ENCODE measurements at regions not wholly inside any gene's neighbourhood (a gene's known extent, or its start where the extent isn't known, plus 50 kb on each side); places are given as distances from the start of the nearest gene placed in this dataset.

DNA sequence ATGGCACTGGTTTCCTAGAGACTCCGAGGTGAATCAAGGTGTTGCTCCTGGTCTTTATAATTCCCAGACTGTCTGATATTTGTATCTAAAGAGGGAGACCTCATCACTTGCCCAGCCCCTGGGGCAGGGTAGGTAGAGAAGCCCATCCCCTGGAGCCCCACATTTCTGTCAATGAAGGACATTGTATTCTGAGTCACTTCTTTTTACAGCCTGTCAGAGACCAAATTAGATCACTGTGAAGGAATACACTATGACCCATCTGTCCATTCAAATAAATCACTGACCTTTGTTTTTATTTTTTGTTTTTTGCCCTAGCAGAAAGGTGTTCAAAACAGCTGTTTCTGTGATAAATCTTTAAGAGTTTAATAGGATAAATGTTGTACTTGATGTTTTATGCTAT lies 67.9 kb upstream of the ANO6 start:
- H3K4me3 ChIP-seq, result no peak overlapping the region
- H3K27me3 ChIP-seq, result no peaks in the 10 kb centered on the region
- no peaks in the 10 kb centered on the region for H3K36me3 ChIP-seq
- no peak for TF ChIP-seq CTCF (IDR thresholded peaks at IDR 0.05)
- DNase-seq, result no peak
- no peaks in the 10 kb centered on the region for H3K9me3 ChIP-seq
- ATAC-seq, result no peak
- no peaks in the 10 kb centered on the region for H3K4me1 ChIP-seq
- intact Hi-C loops (cut with DNase I), result no loop called here
- H3K27ac ChIP-seq, result no peak overlapping the region

GRCh38 chr12:45148619-45149018 lies 67.3 kb upstream of the ANO6 start:
- Histone ChIP-seq H3K27me3 (no peaks in the 10 kb centered on the region), H3K36me3 (no peaks in the 10 kb centered on the region), H3K4me1 (no peaks in the 10 kb centered on the region), H3K27ac (no peak overlapping the region), H3K9me3 (no peaks in the 10 kb centered on the region), H3K4me3 (no peak overlapping the region)
- intact Hi-C loops (cut with DNase I), result no loop called here
- TF ChIP-seq CTCF (IDR thresholded peaks at IDR 0.05), result no peak
- no peak for DNase-seq
- ATAC-seq, result no peak

- ATAC-seq (peak; percentile 22), DNase-seq (no peak)
- no peak for TF ChIP-seq CTCF (IDR thresholded peaks at IDR 0.05)
- no peak overlapping the region for H3K27ac ChIP-seq
- H3K36me3 ChIP-seq, result no peaks in the 10 kb centered on the region
- intact Hi-C loops (cut with DNase I), result loop anchor here (10.0 kb wide), 1 partner anchor 380 kb away; no protein-coding TSS in a partner anchor
- no peaks in the 10 kb centered on the region for H3K27me3 ChIP-seq
- no peak overlapping the region for H3K4me3 ChIP-seq
- no peaks in the 10 kb centered on the region for H3K4me1 ChIP-seq
- H3K9me3 ChIP-seq, result no peaks in the 10 kb centered on the region
Measured at GRCh38 chr12:45165284-45165683, 50.6 kb upstream of the ANO6 start.

DNA sequence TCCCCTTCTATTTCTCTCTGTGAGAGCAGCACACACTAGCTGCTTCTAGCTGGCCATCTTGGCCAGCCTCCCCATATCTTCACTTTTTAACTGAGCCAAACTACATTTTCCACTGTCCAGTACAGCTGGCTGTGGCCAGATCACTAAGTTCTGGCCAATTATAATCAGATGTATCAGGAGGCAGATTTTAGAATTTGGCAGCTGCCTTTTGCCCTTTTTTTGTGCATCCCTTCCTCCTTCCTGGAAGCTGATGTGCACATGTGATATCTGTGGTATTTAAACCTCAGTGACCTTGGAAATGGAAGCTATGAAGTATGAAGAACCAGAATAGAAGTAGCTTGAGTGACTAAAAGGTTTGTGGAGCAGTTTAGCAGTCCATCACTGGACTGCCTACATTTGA lies 49.8 kb upstream of the ANO6 start:
- DNase-seq, result no peak
- Histone ChIP-seq H3K4me3 (no peak overlapping the region), H3K4me1 (no peaks in the 10 kb centered on the region), H3K27me3 (no peaks in the 10 kb centered on the region), H3K36me3 (no peaks in the 10 kb centered on the region), H3K27ac (no peak overlapping the region), H3K9me3 (no peaks in the 10 kb centered on the region)
- peak; percentile 14 for ATAC-seq
- intact Hi-C loops (cut with DNase I), result loop anchor here (10.0 kb wide), 1 partner anchor 379 kb away; no protein-coding TSS in a partner anchor
- no peak for TF ChIP-seq CTCF (IDR thresholded peaks at IDR 0.05)
